Brain microvascular endothelial cell (primary cell): ENCODE measurements at regions not wholly inside any gene's neighbourhood (a gene's known extent, or its start where the extent isn't known, plus 50 kb on each side); places are given as distances from the start of the nearest gene placed in this dataset.

ENCODE experiments used
- DNase-seq: peaks from one replicate; pipeline ENCODE4 v3.0.0-alpha.2; 2020
- H3K27ac ChIP-seq: fragments of 250-450 bp; sonication (Bioruptor Pico); 2 replicates; pipeline ENCODE4 v1.5.1; 2020; ENCODE audit warnings: mild to moderate bottlenecking, moderate library complexity
- H3K27me3 ChIP-seq: fragments of 250-450 bp; sonication (Bioruptor Pico); replicated peaks from 2 replicates; pipeline ENCODE4 v1.5.1; 2020; ENCODE audit warnings: mild to moderate bottlenecking
- H3K36me3 ChIP-seq: fragments of 250-450 bp; sonication (Bioruptor Pico); replicated peaks from 2 replicates; pipeline ENCODE4 v1.5.1; 2020; ENCODE audit warnings: mild to moderate bottlenecking
- H3K4me3 ChIP-seq: 2 replicates; pipeline ENCODE4 v1.5.1; 2011; ENCODE audit warnings: low read depth, mild to moderate bottlenecking, control low read depth, low read length, moderate library complexity
- in situ Hi-C: cut with HindIII; loops from 2 replicates; pipeline ENCODE4 v1.10.0; 2017; ENCODE audit warnings: low sequenced_read_pairs, low pct_ligation_motif_present
- TF ChIP-seq, protein P1 (sequence below): IDR thresholded peaks from 2 replicates; pipeline ENCODE4 v1.5.1; 2011; ENCODE audit warnings: low read depth, mild to moderate bottlenecking, moderate library complexity, low read length, control low read depth, inconsistent platforms; ENCODE audit errors: missing control alignments

DNA sequence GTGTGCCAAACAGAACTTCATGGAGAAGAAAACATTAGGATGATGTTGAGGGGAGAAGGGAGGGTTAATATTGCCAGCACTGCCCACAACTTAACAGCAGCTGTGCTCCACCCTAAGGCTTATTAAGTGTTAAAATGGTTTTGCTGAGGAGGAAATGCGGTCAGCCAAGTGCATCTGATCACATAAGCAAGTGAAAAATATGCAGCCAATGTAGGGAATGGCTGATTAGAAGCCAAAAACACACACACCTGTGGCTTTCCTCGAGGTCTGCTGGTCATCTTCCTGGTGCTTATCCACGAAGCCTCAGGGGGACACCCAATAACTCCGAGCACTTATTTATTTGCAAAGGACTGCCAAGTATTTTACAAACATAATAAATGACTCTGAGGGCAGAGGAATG, 66.3 kb upstream of the GPR45 start:
- no peak overlapping the region for H3K27ac ChIP-seq
- no peaks in the 10 kb centered on the region for H3K36me3 ChIP-seq
- no peak overlapping the region for H3K4me3 ChIP-seq
- H3K27me3 ChIP-seq, result peaks cover 6% of the 10 kb centered on the region
- TF ChIP-seq, protein P1, sequence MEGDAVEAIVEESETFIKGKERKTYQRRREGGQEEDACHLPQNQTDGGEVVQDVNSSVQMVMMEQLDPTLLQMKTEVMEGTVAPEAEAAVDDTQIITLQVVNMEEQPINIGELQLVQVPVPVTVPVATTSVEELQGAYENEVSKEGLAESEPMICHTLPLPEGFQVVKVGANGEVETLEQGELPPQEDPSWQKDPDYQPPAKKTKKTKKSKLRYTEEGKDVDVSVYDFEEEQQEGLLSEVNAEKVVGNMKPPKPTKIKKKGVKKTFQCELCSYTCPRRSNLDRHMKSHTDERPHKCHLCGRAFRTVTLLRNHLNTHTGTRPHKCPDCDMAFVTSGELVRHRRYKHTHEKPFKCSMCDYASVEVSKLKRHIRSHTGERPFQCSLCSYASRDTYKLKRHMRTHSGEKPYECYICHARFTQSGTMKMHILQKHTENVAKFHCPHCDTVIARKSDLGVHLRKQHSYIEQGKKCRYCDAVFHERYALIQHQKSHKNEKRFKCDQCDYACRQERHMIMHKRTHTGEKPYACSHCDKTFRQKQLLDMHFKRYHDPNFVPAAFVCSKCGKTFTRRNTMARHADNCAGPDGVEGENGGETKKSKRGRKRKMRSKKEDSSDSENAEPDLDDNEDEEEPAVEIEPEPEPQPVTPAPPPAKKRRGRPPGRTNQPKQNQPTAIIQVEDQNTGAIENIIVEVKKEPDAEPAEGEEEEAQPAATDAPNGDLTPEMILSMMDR, result no peak
- in situ Hi-C loops, result no loop called here
- DNase-seq, result no peak

DNA sequence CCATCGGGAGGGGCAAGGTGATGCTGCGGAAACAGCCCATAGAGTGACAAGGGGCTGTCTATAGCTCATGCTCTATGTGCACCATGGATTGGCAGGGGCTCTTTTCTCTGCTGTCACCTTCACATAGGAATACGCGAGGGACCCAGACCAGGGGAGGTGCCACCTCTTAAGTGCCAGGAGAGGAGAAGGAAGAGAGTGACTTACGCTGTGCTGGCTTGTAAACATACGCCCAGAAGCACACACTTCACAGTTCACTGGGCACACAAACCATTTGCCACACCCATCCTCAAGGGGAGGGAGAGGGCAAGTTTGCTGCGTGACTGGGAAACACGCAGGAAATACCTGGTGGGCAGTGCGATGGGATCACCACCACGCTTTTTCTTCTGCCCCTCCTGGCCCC, 65.1 kb upstream of the GPR45 start:
- in situ Hi-C loops, result no loop called here

DNA sequence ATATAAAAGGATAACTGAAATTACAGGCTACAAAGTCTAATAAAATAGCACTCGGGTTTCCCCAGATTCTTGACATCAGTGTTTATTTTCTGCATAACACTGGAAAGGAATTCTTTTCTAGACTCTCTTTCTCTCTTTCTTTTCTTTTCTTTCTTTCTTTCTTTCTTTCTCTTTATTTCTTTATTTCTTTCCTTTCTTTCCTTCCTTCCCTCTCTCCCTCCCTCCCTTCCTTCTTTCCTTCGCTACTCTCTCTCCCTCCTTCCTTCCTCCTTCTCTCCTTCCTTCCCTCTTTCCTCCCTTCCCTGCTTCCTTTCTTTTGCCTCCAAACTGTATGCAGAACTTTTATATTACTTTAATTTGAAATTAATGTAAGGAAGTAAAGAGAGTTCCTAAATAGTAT, 64.5 kb upstream of the GPR45 start:
- Histone ChIP-seq H3K27ac (no peak overlapping the region), H3K36me3 (no peaks in the 10 kb centered on the region), H3K4me3 (no peak overlapping the region), H3K27me3 (peaks cover 6% of the 10 kb centered on the region)
- TF ChIP-seq, protein P1, result no peak
- in situ Hi-C loops, result no loop called here
- no peak for DNase-seq

More for the DNA sequence above, 65.1 kb upstream of the GPR45 start:
- TF ChIP-seq, protein P1, result no peak
- peaks cover 6% of the 10 kb centered on the region for H3K27me3 ChIP-seq
- DNase-seq, result no peak
- H3K27ac ChIP-seq, result no peak overlapping the region
- no peak overlapping the region for H3K4me3 ChIP-seq
- no peaks in the 10 kb centered on the region for H3K36me3 ChIP-seq

DNA sequence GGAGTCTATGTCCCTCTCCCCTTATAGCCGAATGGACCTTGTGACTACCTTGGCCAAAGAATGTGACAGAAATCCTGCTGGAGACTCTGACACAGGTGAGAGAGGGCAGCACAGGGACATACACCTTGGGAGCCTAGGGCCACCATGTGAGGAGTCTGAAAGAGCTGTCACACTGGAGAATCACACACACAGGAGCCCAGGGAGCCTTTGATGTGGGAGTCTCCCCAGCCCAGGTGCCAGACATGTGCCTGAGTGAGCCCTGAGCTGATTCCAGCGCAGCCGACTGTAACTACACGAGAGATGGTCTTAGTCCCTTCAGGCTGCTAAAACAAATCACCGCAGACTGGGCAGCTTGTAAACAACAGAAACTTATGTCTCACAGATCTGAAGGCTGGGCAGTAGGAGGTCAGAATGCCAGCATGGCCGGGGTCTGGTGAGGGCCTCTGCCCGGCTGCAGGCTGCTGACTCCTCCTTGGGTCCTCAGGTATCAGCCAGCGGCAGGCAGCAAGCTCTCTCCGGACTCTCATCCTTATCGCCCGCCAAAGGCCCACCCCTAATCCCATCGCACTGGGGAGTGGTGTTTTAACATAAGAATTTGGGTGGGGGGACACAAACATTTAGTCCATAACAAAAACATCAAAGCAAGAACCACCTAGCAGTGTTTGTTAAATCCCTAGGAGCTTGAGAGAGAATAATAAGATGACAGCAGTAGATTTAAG, 63.8 kb upstream of the GPR45 start:
- H3K27ac ChIP-seq, result no peak overlapping the region
- TF ChIP-seq, protein P1, result no peak
- no peak for DNase-seq
- in situ Hi-C loops, result no loop called here
- H3K27me3 ChIP-seq, result peaks cover 6% of the 10 kb centered on the region
- no peaks in the 10 kb centered on the region for H3K36me3 ChIP-seq
- no peak overlapping the region for H3K4me3 ChIP-seq

DNA sequence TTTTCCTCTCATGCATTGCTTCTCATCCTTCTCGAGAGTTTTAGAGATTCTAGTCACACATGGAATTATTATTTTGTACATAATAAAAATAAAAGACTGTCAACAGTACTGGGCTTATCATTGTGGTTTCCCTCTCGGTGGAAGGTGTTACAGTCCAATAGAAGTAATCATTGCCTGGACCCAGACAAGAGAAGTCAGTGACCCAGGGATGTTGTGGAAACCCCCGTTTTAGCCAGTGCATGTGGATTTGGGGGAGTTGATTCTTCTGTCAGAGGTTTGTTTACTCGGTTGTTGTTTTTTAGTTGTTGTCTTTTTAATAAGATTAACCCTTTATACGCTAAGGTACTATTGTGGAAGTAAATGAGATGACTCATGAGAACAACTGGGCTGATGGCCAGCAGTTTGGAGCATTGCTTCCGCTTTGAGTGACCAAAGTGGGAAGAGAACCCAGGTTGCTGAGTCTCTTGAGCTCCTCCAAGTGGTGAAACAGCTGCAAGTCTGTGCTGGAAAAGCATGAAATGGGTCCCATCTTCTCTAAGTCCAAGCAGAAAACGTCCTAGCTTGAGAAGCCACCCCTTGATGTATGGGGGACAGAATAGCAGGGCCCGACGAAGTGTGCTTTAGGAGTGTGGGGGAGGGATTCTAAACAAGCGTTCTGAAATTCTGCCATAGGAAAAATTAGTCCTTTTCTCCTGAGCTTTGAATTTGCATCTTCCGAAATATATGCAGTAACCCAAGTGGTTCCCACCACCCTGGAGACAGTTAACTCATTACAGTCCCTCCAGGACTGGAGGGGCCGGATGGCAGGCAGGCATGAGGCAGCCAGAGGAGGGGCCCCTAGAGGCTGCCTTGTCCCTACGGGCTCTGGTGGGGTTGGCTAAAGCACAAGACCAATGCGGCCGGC, 61.8 kb upstream of the GPR45 start:
- H3K27me3 ChIP-seq, result peaks cover 3% of the 10 kb centered on the region
- in situ Hi-C loops, result no loop called here
- no peak overlapping the region for H3K27ac ChIP-seq
- TF ChIP-seq, protein P1, result peak; percentile 79
- H3K36me3 ChIP-seq, result no peaks in the 10 kb centered on the region
- peak; percentile 78 for DNase-seq
- H3K4me3 ChIP-seq, result no peak overlapping the region
